ENCODE measurements at regions not wholly inside any gene's neighbourhood (a gene's known extent, or its start where the extent isn't known, plus 50 kb on each side); places are given as distances from the start of the nearest gene placed in this dataset.

- Histone ChIP-seq H3K27ac (ENCODE audit: low read depth in 2 of 2, low read length in 2 of 2) (no peak overlapping the region), H3K4me3 (ENCODE audit: low read length in 3 of 3) (no peak overlapping the region), H3K9ac (ENCODE audit: low read length in 3 of 3) (no peak overlapping the region), H3K27me3 (ENCODE audit: control insufficient read depth, insufficient read depth, low read length) (no peaks in the 10 kb centered on the region), H3K36me3 (ENCODE audit: control insufficient read depth in 2 of 3, insufficient read depth in 3 of 3, low read length in 3 of 3) (no peaks in the 10 kb centered on the region), H3K9me3 (ENCODE audit: control insufficient read depth in 2 of 3, insufficient read depth in 1 of 3, low read length in 3 of 3) (no peaks in the 10 kb centered on the region), H3K4me1 (ENCODE audit: control insufficient read depth in 2 of 3, insufficient read depth in 2 of 3, low read depth in 1 of 3, low read length in 3 of 3) (peaks cover 0 to 2% (median 0%) of the 10 kb centered on the region in 3 donors)
- no peak for FAIRE-seq
- no peak for DNase-seq
- intact Hi-C loops (cut with DNase I), result no loop called here
- TF ChIP-seq CTCF (IDR thresholded peaks at IDR 0.05; ENCODE audit: borderline replicate concordance, extremely low read depth, insufficient read depth), result no peak
These were observed 598.6 kb downstream of the SLC4A3 start for GRCh38 chr2:220226076-220226475.

GRCh38 chr2:220226546-220226945 is 599.1 kb downstream of the SLC4A3 start:
- no peak for FAIRE-seq
- Histone ChIP-seq H3K9ac (ENCODE audit: low read length in 3 of 3) (no peak overlapping the region), H3K4me3 (ENCODE audit: low read length in 3 of 3) (no peak overlapping the region), H3K27me3 (ENCODE audit: control insufficient read depth, insufficient read depth, low read length) (no peaks in the 10 kb centered on the region), H3K36me3 (ENCODE audit: control insufficient read depth in 2 of 3, insufficient read depth in 3 of 3, low read length in 3 of 3) (no peaks in the 10 kb centered on the region), H3K27ac (ENCODE audit: low read depth in 2 of 2, low read length in 2 of 2) (no peak overlapping the region), H3K9me3 (ENCODE audit: control insufficient read depth in 2 of 3, insufficient read depth in 1 of 3, low read length in 3 of 3) (no peaks in the 10 kb centered on the region), H3K4me1 (ENCODE audit: control insufficient read depth in 2 of 3, insufficient read depth in 2 of 3, low read depth in 1 of 3, low read length in 3 of 3) (peaks cover 0 to 2% (median 0%) of the 10 kb centered on the region in 3 donors)
- intact Hi-C loops (cut with DNase I), result no loop called here
- no peak for TF ChIP-seq CTCF (IDR thresholded peaks at IDR 0.05; ENCODE audit: borderline replicate concordance, extremely low read depth, insufficient read depth)
- no peak for DNase-seq

GRCh38 chr2:220227266-220227920 is 600.0 kb downstream of the SLC4A3 start:
- peaks cover 0 to 2% (median 0%) of the 10 kb centered on the region in 3 donors for H3K4me1 ChIP-seq (ENCODE audit: control insufficient read depth in 2 of 3, insufficient read depth in 2 of 3, low read depth in 1 of 3, low read length in 3 of 3)
- H3K27ac ChIP-seq (ENCODE audit: low read depth in 2 of 2, low read length in 2 of 2), result no peak overlapping the region
- H3K9ac ChIP-seq (ENCODE audit: low read length in 3 of 3), result no peak overlapping the region
- peak; percentile 11 for FAIRE-seq
- intact Hi-C loops (cut with DNase I), result no loop called here
- H3K4me3 ChIP-seq (ENCODE audit: low read length in 3 of 3), result no peak overlapping the region
- no peaks in the 10 kb centered on the region for H3K36me3 ChIP-seq (ENCODE audit: control insufficient read depth in 2 of 3, insufficient read depth in 3 of 3, low read length in 3 of 3)
- H3K9me3 ChIP-seq (ENCODE audit: control insufficient read depth in 2 of 3, insufficient read depth in 1 of 3, low read length in 3 of 3), result no peaks in the 10 kb centered on the region
- DNase-seq, result no peak
- no peaks in the 10 kb centered on the region for H3K27me3 ChIP-seq (ENCODE audit: control insufficient read depth, insufficient read depth, low read length)
- TF ChIP-seq CTCF (IDR thresholded peaks at IDR 0.05; ENCODE audit: borderline replicate concordance, extremely low read depth, insufficient read depth), result no peak

All from kidney (tissue), 13 donors.